ENCODE measurements at regions not wholly inside any gene's neighbourhood (a gene's known extent, or its start where the extent isn't known, plus 50 kb on each side); places are given as distances from the start of the nearest gene placed in this dataset.
"Not testable (repeated sequence)": the region's sequence is repeated elsewhere in the genome, so short reads cannot be mapped to it uniquely, and the experiment has no call there.

DNA sequence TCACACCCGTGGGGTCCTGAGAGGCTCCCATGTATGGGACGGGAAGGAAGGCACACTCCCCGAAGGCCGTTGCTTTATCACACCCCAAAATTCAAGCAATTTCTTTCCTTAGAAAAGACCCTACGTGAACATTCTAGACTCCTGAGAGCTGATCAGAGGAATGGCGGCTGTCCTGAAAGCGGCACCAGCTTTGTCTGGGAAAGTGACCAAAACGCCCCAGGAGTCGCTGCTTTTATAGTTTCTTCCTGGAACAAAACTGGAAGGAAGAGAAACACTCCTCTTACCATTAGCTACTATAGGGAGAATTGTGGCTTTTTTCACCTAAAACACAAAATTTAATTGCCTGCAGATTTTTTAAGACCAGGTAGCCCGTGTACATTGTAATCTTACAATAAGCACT is 261.8 kb upstream of the RNF32 start:
- DNase-seq, result no peak

DNA sequence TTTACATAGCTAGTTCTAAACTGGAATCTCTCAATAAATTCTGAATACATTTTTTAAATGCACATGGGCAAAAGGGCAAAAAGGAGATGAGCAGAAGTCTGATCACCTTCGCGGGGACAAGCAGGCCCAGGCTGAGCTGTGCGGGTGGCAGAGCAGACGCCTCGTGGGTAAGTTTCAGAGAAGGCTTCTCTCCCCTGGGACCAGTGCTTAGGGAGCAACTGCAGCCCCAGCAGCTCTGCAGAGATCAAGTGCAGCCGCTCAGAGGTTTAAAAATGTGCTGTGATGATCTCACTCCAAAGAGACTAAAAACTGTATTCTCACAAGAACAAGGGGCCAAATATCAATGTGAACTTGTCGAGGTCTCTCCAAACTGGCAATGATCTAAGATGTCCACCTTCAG is 264.3 kb upstream of the RNF32 start:
- DNase-seq, result no peak

DNA sequence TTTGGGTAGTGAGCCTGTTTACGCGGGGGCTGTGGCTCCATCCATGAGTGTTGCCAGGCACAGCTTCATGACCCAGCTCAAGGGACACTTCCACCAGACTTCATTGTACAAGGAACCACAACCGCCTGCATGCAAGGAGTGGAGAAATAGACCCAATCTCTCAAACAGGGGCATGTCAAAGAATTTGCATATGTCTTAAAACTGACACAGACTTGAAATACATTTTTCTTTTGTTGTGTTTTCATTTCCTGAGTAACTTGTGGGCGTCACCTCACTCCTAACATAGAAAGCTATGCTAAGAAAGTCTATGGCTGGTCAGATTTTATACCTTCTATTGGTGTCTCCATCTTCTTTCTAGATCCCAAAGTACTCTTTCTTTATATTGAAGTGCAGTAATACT is 266.2 kb upstream of the RNF32 start:
- no peak for DNase-seq

DNA sequence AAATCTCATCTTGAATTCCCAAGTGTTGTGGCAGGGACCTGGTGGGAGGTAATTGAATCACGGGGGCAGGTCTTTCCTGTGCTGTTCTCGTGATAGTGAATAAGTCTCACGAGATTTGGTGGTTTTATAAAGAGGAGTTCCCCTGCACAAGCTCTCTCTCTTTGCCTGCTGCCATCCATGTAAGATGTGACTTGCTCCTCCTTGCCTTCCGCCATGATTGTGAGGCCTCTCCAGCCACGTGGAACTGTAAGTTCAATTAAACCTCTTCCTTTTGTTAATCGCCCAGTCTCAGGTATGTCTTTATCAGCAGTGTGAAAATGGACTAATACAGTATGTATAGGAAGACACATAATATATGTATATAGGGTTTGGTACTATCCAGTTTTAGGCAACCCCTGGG is 270.6 kb upstream of the RNF32 start:
- not testable (repeated sequence) for DNase-seq

DNA sequence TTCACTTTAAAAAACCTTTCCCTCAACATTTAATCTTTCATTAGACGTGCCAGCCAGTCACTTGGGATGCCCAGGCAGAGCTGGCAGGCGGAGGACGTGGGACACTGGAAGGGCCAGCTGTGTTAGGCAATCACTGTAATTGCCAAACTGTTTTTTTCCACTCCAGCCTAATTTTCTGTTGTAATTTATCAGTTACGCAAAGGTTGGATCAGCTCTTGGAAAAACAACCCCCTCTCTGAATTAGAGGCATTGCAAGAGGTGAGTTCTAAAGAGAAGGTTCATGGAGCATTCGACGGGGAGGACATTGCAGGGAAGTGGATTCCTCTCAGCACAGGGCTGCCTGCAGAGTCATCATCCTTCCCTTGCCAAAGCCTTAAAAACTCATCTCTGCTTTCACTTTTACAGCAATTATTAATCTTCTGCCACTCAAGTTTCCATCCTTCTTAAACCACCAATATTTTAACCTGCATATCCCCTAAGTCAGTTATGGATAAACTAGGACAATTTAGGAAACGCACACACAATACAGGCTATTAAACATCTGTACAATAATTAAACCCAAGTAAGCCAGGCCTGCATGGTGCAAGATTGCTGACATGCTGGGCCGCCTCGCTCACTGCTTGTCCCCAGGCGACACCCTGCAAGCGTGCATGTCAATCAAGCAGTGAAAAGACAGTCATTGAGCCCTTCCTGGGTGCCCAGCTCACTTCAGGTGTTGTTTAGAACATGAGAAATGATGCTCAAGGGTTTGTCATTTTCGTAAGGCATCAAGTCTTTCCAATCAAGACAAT is 272.3 kb upstream of the RNF32 start:
- no peak for DNase-seq

DNA sequence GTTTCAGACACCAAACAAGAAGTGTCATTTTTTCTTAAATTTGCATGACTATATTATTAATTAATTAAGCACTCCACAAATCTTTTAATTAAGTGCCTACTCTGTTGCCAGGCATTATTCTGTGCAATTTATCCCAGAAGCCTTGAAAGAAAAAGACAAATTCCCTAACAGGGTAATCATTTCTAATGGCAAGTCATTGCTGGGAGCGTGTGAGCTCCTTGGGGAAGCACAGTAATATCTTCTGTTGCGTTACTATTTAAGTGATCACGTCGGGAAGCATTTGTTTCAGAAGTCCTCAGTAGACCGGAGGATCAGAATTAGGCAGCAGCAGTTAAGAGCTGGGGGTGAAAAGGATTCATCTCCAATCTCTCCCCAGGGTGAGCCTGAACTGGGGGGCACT is 276.8 kb upstream of the RNF32 start:
- no peak for DNase-seq

DNA sequence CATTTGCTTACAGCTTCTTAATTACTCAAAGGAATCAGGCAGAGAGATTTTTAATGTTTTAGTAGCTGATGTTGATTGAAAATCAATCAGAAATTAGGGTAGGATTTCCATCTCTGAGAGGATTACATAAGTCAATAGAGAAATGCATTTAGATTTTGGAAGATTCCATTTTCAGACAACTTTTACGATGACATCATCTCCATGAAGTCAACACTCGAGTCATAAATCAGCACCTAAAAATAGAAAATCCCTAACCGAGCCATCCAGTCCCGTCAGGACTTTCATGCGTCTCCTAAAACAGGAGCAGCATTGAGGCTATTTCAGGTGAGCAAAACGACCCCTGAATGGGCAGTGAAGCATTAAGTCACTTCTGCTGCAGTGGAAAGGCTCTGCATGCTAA is 279.7 kb upstream of the RNF32 start:
- no peak for DNase-seq

DNA sequence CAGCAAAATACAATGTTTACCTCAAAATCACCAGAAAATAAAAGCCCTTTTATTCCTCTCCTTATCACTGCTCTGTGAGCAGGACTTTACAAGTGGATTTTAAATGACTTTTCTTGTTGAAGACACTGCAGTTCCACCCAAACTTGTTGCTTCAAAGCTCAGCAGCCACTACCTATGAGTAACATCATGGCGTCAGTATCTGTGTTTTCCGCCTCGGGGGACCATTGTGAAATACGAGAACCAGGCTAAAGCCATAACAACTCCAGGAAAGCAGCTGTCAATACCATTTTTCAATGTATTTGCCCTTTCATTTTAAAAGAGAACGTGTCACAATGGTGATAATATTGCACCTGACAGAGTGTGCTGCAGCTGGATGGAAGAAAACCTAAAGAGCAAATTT is 284.0 kb upstream of the RNF32 start:
- DNase-seq, result no peak

DNA sequence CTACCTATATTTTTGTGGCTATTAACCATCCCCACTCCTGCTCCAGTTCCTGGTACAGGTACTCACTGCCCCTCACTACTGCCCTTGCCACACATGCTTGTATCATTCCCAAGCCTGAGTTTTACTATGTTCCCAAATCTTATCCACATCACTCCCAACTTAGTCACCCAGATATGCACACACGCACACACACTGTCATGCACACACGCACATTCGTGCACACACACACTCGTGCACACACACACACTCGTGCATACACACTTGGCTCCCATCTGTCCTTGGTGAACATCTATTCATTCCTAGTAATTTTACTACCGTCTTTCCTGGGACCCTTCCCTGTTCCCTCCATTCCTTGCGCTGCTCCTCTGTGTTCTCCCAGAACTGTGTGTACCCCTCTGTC is 287.2 kb upstream of the RNF32 start:
- no peak for DNase-seq

DNA sequence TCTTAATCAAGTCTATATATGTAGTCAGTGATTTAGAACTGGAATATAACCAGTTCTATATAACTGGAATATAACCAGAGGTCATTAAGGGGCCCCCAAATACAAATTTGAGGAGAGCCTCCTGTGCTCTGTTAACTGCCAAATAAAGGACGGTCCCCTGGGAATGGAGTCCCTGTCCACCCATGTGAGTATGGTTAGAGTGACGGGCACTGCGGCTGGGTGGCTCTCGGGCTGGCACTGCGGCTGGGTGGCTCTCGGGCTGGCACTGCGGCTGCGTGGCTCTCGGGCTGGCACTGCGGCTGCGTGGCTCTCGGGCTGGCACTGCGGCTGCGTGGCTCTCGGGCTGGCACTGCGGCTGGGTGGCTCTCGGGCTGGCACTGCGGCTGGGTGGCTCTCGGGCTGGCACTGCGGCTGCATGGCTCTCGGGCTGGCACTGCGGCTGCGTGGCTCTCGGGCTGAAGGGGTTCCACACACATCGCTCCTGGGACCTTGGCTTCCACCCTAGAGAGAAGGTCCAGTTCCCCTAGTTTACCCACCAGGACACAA is 292.8 kb upstream of the RNF32 start:
- DNase-seq, result not testable (repeated sequence)

DNA sequence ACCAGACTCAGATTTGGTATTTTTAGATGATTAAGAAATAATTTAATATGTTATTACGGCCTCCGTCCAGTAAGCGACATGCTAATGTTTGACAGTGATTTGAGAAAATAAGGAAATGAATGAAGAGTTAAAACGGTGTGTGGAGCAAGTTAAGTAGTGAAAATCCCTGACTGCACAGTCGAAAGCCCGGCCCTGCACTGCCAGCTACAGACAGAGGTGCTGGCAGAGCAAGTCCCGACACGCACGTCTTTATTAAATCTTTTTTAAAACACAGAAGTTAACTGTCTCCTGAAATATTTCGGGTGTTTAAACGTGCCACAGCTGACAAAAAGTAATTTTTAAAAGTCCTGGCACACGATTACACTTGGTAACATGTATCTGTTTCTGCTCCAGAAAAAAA is 293.4 kb upstream of the RNF32 start:
- DNase-seq, result no peak

DNA sequence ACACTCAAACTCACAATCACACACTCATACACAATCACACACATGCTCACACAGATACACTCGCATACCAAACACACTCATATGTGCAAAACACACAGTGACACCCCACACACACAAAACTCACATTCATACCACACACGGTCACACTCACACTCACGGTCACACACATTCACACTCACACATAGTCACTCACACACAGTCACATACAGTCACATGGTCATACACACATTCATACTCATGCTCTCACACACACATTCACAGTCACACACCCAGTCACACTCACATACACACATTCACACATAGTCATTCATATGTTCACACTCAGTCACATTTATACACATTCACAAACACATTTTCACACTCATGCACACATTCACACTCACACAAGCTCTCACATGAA is 296.0 kb upstream of the RNF32 start:
- DNase-seq, result no peak

DNA sequence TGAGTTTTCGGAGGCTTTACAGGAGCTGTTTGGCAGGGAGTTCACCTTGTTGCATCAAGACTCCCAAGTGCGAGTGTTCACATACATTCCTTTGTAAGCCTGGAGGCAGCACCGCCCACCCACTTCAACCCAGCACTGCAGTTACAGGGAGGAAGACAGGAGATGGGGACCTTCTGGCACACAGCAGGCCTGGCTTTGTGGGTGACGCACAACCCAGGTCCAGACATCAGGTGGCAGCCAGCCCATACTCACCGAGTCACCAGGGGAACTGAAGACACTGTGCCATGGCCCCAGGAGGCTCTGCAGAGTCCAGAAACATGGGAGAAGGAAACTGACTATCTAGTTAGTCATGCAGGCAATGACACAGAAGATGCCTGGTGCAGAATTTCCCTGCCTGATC is 305.9 kb upstream of the RNF32 start:
- DNase-seq, result no peak

DNA sequence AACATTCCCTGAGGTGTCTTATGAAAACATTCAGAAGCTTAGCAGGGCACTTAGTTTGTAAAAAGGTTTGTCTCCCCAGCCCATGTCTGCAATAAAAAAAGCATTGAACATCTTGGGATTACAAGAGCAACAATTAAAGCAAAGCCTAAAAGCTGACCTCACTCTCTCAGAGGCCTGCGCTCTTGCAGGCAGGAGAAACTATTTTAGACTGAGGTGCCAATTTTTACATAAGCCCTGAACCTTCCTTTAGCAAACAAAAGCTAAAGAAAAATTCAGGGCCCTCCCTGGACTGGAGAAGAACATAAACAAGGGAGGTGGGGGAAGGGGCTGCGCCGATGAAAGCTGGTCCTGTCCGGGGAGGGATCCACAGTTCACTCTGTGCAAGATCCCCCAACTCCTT is 312.7 kb upstream of the RNF32 start:
- DNase-seq, result no peak

DNA sequence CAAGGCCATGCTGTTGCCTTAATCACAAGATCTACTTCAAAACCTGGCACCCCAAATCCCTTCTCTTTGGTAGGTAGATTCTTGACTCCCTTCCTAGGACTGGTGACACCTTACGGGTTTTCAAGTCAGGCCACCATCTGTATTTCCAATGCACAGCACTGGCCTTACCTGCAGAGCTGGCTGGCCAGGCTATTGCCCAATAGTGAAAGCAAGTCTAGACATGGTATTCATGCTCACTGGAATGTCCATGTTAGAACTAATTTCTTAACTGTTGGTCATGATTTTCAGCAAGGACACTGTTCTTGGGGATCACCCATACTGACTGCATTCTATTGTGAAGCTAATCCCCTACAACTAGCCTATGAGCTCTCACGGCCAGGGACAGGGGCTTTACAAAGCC is 313.1 kb upstream of the RNF32 start:
- DNase-seq, result no peak

DNA sequence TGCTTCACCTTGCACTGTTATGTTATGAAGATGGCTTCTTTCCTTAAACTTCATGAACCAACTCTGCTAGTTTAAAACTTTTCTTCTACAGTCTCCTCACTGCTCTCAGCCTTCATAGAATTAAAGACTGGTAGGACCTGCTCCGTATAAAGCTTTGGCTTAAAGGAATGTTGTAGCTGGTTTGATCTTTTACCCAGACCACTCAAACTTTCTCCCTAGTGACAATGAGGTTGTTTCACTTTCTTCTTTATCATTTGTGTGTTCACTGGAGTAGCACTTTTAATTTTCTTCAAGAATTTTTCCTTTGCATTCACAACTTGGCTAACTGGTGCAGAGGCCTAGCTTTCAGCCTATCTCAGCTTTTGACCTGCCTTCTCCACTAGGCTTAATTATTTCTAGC is 316.4 kb upstream of the RNF32 start:
- DNase-seq, result no peak

DNA sequence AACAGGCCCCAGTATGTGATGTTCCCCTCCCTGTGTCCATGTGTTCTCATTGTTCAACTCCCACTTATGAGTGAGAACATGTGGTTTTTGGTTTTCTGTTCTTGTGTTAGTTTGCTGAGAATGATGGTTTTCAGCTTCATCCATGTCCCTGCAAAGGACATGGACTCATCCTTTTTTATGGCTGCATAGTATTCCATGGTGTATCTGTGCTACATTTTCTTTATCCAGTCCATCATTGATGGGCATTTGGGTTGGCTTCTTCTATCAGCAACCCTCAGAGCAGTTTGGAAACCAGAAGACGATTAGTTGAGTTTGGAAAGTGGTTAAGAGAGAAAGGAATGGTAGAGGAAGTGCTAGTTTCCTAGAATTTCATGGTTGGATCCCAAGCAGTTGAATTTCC is 319.1 kb upstream of the RNF32 start:
- DNase-seq, result not testable (repeated sequence)

DNA sequence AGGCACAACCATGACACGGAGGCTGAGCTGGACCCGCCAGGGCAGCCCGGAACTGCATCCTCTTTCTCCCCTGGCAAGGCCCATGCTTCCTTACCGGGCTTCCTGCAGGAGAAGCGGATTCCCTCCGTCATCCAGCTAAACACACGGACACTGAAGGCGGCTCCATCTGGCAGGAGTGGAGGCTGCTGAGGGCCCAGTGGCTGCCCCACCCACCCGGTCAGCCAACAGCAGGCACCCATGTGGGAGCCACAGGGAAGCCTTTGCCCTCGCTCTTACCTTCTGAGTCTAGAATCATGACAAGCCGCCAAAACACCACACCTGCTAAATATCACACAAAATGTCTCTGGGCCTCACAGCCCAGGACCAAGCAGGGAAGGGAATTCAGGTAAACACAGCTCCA is 321.6 kb upstream of the RNF32 start:
- no peak for DNase-seq

DNA sequence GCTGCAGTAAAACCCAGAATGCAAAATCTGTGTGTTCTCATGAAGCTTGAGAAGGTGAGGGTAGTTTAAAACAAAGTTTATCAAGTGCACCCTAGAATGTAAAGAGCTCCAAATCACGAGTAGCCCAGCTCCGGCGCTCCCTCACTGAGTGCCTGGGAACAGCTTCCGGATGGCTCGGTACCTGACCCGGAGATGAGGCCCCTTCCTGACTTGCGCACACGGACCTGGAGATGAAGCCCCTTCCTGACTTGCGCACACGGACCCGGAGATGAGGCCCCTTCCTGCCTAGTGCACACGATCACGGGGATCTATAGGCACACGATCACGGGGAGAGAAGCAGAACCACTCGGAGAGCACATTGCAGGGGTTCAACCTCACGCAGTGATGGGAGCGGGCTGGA is 322.1 kb upstream of the RNF32 start:
- no peak for DNase-seq

DNA sequence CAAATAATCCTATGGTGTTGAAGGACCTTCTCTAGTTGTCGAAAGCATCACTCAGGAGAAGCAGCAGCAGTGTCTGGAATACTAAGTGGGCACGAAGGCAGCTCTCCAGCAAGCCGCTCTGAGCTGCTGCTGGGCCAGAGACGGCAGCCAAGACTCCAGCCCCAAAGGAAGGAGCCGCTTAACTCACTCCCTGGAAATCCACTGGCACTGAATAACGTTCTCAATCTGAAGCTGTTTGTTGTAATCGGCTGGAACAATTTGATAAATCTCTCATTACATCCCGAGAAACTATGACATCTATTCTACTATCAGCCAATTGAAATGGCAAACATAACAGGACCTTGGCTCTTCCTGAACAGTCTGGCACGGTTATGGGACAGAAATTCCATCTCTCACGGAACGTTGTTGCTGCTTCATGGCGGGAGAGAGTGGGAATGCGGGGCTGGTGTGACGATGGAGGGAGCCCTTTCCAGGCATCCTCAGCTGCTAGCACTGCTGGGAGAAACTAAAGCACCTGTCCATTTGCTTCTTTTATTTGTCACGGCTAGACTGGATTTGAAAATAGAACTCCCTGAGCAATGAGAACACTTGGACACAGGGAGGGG is 331.5 kb upstream of the RNF32 start:
- no peak for DNase-seq

DNA sequence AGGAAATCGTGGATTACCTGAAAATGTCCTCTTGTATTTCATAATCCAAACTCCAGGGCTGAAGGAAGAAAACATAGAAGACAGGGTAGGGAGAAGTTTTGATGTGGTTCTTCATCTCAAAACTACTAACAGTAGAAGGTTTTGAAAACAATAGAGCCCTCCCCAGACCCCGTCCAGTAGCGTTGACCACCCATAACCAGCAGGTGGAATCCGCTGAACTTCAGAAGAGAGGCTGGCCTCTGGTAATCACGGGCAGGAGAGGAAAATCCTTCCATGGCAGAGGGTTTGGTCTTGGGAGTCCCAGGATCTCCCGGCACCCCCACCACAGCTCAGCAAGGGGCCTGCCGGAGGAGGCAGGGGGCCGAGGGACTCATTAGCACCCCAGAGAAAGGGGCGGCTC is 333.4 kb upstream of the RNF32 start:
- no peak for DNase-seq

DNA sequence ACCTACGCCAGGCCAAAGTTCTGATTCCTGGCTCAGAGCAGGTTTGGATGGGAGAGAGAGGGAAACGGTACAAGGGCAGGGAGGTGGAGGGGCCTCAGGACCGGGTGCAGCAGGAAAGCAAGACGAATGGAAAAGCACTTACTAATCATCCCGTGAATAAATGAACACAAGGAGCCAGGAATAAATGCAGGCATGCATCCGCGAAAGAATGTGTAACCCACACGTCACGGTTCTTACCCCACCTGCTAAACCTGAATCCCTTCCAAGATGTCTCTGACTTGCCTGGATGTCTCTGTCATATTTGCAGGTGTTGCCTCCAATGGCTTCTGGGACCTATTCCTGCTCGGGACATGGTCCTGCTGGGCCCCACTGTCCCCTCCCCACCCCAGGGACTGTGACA is 335.2 kb upstream of the RNF32 start:
- DNase-seq, result no peak

DNA sequence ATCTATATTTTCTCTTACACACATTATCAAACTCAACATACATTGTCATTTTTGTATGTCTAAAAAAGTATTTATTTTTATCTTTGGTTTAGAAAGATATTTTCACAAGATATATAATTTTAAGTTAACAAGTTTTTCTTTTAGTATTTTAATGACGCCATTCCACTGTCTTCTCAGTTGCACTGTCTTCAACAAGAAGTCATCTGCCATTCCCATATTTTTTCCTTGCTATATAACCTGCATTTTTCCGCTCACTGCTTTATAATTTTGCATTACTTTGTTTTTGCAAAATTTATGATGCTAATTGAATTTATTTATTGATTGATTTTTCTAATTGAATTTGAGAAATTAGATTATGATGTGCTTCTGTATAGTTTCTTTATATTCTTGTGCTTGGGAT is 357.8 kb upstream of the RNF32 start:
- no peak for DNase-seq

DNA sequence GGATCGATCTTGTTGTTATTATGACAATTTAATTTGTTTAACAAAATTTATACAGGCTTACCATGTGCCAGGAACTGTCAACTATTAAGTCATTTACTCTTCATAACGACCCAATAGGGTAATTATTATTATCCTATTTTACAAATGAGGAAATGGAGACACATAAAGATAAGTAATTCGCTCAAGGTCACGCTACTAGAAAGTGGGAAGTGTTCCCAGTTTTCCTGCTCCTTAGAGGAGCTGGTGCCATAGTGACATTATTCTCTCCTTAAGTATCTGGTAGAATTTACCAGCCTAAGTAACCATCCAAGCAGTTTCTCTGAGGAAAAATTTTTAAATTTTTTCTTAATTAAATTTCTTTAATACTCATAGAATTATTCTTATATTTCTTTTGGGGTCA is 360.9 kb upstream of the RNF32 start:
- no peak for DNase-seq

DNA sequence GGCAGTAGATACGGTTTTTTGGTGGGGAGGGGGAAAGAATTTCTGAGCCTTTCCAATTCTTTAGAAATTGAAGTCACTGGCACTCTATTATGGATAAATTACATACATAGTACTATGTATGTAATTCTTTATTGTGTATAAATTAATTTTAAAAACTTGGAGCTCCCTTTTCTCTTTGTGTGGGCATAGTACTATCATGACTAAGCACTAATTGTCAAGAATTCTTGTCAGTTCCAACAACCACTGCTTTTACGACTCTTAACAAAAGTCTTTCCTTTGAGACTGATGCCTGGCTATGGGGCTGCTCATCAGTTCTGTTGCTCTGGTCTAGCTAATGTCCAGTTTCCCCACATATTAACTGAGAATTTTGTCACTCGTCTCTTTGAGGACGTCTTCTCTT is 365.3 kb upstream of the RNF32 start:
- DNase-seq, result no peak

Measured in activated T-cell treated with anti-CD3 and anti-CD28 coated beads, Interleukin-2, amount 50 U/mL, for 48 hours (primary cell).